ENCODE measurements at regions not wholly inside any gene's neighbourhood (a gene's known extent, or its start where the extent isn't known, plus 50 kb on each side); places are given as distances from the start of the nearest gene placed in this dataset.

DNA sequence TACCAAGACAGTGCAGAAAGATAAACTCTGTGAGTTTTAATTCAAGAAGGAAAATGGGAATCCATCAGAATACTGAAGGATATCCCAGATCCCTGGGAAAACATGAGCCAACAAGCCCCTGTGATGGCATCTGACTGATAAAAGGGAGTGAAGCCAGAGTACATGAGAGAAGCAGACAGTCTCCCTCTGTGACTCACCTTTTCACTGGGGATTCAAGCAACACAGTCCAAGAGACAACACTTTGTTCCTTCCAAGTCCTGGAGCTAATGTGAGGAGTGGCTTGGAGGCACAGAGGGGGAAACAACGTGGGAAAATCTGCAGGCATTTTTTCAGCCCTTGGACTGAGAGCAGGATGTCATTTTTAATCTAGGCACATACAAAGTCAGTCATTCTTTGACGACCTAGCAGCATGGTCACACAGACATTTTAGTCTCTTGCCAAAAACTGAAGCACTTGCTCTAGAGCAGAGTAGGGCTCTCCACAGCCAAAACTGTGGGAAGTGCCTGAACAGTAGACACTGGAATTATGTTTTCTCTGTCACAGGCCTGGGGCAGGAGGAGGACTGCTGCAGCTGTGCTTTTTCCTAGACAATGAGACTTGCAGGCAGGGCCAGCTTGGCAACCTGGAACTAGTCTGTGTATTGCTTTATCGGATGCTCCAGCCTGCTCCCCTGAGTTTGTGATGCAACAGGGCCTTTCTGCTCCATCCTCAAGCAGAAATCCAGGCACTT lies 465.0 kb upstream of the GJE1 start:
- DNase-seq: no peak

DNA sequence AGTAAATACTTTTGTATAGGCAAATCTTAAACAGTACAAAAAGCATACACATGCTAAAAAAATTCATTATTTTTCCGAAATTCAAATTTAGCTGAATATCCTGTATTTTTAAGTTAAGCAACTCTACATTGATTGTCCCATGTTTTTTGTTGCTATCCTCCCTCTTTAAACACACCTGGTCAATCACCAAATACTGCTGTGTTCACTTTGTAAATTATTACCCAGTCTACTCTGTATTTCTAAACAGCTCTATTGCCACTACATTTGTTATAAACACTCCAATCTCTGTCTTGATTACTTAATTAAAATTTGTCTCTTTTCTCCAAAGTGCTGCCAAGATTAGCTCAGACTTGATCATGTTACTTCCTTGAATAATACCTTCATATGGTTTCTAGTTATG lies 466.5 kb upstream of the GJE1 start:
- DNase-seq: no peak

GRCh38 chr6:141664744-141665143 lies 468.0 kb upstream of the GJE1 start:
- no peak for DNase-seq

GRCh38 chr6:141659582-141659981 lies 473.1 kb upstream of the GJE1 start:
- DNase-seq: no peak

- DNase-seq: no peak
Measured at GRCh38 chr6:141658696-141659095, 474.0 kb upstream of the GJE1 start.

DNA sequence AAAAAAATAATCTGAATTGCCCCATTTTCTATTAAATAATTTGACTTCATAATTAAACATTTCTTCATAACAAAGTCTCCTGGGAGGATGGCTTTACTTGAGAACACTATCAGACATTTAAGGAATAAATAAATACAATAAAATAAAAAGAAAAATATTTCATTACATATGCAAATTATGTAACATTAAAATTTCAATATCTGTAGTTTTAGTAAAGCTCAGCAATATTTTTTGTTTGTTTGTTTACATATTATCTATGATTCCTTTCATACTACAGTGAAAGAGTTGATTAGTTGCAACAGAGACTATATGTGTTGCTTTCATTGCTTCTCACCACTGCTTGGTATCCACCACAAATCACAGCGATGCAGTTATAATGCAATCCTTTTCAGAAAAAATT lies 474.9 kb upstream of the GJE1 start:
- DNase-seq: no peak

DNA sequence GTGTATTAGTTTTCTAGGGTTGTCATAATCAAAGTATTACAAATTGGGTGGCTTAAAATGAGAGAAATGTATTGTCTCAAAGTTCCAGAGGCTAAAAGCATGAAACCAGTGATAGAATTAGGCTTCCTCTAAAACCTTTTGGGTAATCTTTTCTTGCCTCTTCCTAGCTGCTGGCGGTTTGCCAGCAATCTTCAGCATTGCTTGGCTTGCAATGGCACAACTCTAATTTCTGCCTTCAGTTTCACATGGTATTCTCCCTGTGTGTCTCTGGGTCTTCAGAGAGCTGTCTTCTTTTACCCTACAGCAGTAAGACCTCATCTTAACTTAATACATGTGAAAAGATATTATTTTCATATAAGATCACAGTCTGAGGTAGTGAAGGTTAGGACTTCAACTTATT lies 479.1 kb upstream of the GJE1 start:
- peak; percentile 51 for DNase-seq

- DNase-seq: no peak
Measured at GRCh38 chr6:141641951-141642350, 490.8 kb upstream of the GJE1 start.

GRCh38 chr6:141641406-141641805 lies 491.3 kb upstream of the GJE1 start:
- DNase-seq: peak; percentile 26

GRCh38 chr6:141635621-141636020 lies 497.1 kb upstream of the GJE1 start:
- no peak for DNase-seq

DNA sequence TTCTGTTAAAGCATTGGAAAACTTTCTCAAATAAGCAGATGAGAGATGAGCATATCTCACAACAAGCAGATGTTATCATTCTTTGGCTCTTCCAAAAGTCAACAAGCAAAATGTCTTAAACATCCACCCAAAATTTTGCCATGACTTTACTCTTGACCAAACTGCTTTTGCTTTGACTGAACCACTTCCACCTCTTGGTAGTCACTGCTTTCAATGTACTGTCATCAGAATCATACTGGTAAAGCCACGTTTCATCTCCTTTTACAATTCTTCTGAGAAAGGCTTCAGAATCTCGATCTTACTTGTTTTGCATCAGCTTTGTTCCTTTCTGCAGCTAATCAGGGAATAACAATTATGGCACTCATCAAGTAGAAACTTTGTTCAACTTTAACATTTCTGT lies 498.5 kb upstream of the GJE1 start:
- DNase-seq: peak; percentile 26

- DNase-seq: no peak
Measured at GRCh38 chr6:141624301-141624700, 508.4 kb upstream of the GJE1 start.

GRCh38 chr6:141618180-141618581 lies 514.5 kb upstream of the GJE1 start:
- no peak for DNase-seq

- DNase-seq: no peak
Measured at GRCh38 chr6:141610741-141611140, 522.0 kb upstream of the GJE1 start.

DNA sequence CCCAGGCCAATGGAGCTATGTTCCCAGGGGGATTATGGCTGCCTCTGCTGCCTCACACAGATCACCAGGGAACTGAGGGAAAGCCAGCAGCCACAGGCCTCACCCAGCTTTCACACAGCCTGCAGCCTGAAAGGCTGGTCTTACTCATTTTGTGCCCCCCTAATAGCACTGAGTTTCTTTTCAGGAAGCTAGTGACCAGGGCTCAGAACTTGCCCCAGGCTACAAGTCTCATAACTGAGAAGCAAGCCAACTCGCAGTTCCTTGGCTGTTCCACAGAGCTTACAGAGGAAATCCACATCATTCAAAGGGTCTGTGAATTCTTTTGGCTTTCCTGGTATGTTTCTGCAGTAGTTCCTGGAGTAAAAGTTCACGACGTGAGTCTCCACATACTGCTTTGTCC lies 524.8 kb upstream of the GJE1 start:
- DNase-seq: no peak

DNA sequence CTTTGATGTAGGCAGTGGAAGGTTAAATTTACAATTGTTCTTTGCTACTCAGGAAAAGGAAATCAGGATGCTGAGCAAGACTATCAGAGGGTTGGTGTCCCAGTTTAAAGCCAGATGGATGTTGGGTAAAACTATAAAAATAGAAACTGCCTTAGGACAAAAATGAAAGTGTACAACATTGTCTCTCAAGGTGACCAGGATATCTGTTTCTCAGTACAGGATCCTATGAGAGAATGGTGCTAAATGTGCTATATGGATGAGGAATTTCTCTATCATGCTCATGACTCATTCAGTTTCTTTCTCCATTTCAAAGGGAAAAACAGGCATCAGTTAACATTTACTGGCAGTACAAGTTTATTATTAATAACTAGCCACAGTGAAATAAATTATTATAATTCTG lies 534.2 kb upstream of the GJE1 start:
- DNase-seq: peak; percentile 29

- peak; percentile 30 for DNase-seq
Measured at GRCh38 chr6:141594874-141595273, 537.9 kb upstream of the GJE1 start.

GRCh38 chr6:141593311-141593710 lies 539.4 kb upstream of the GJE1 start:
- DNase-seq: no peak

- no peak for DNase-seq
Measured at GRCh38 chr6:141587482-141588266, 545.1 kb upstream of the GJE1 start.

DNA sequence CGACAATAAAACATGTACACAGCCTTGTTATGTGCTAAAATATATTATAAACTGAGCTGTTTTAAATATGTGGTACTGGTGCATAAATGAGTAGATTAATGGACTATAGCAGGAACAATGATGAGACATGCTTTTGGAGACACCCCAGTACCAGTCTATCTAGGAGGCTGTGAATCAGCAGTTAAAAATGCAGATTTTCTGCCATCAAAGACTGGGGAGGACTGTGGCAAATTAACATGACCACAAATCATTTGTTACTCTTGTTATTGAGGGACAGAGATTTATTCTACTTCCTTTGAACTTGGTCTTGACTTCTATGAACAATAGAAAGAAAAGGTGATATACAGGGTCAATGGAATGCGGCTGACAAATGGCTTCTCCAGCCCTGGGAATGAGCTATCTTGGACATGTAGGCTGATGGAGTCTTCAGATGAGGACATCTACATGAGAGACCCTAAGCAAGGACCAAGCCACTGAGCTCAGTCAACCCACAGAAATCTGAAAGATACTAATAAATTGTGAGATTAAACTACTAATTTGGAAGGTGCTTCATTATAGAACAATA lies 551.7 kb upstream of the GJE1 start:
- DNase-seq: no peak

DNA sequence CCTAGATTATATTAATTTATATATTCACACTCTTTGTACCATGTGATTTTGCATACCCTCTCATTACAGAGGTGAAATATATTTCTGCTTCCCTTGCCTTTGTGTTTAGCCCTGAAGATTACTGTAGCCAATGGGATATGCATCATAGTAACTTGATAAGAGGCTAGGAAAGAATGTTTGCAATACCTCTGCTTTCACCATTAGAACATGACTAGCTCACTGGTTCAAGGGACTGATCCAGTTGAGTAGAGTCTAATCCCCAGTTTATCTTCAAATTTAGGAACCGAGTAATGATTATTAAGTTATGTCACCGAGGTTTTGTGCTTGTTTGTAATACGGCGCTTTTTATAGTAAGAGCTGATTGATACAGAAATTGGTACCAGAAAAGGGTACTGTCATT lies 552.6 kb upstream of the GJE1 start:
- DNase-seq: no peak

DNA sequence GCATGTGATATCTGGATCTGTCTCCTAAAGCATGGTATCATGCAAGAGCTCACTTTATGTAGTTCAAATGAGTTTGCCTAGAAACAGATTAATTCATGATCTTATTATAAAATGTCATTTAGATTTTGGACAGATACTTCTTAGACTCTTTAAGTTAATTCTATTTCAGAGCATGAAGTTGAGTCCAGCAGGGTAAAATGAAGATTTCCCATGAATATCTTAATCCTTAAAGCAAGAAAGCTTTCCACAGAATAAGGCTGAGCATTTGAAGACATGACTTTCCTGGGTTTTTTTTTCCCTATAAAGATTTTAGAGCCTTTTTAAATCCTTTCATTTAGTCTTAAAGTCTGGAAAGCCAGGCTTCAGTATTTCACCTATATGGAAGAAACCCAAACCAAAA lies 556.0 kb upstream of the GJE1 start:
- DNase-seq: no peak

DNA sequence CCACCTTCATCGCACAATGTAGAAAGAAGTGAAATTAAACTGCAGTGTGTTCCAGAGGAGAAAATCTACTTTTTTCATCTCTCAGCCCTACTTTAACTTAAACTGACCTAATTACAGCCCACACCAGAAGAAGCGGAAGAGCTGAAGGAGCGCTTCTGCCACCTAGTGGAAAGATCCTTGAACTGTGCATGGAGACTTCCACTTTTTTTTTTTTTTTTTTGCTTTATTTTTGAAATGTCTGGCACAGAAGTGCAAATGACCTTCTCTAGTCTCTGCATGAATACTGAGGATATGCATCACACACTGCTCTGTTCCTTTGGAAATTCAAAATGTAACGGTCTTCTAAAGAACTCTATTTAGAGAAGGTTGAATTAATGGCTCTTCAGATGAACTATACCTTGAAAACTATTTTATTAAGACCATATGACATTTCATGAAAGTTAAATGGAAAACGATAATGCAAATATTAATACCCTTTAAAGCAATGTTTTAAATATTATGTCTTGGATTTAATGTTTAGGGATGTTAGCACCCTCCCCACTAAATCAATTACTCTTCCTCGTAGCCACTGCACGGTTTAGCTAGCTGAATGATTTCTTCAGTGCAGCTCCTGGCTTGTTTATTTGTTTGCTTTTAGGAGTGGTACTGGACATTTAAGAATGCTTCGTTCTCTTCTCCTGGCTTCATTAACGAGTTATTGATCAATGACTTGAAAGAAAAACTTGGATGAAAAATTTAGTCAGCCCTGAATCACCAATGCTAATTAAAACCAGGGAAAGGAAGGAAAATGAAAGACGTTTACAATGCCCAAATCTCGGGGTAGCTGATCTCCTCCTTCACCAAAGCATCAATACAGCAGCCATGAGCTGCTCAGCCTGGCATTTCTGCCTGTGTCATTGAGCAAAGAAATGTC lies 569.6 kb upstream of the GJE1 start:
- peak; percentile 94 for DNase-seq

Measured in OCI-M1 (cell line).